ENCODE measurements at regions not wholly inside any gene's neighbourhood (a gene's known extent, or its start where the extent isn't known, plus 50 kb on each side); places are given as distances from the start of the nearest gene placed in this dataset.
"Not testable (repeated sequence)": the region's sequence is repeated elsewhere in the genome, so short reads cannot be mapped to it uniquely, and the experiment has no call there.

GRCh38 chr5:84715091-84715490 lies 330.4 kb upstream of the EDIL3 start:
- H3K9me3 ChIP-seq (ENCODE audit: control insufficient read depth, insufficient read depth, low read length), result peaks cover 2% of the 10 kb centered on the region
- no peak for DNase-seq
- H3K27me3 ChIP-seq (ENCODE audit: control insufficient read depth, insufficient read depth, low read length), result no peaks in the 10 kb centered on the region
- WGBS (ENCODE audit: insufficient coverage), result 92% methylated on average over 1 of the region's 1 CpG
- no peak for TF ChIP-seq CTCF (IDR thresholded peaks at IDR 0.05)
- H3K9me3 Mint-ChIP-seq, result peaks cover 25 to 29% of the 10 kb centered on the region in 2 donors
- no peak overlapping the region for H3K27ac ChIP-seq (ENCODE audit: low read length)
- no peaks in the 10 kb centered on the region for H3K4me1 Mint-ChIP-seq
- H3K27me3 Mint-ChIP-seq (ENCODE audit: low read depth in 2 of 2), result no peaks in the 10 kb centered on the region
- H3K36me3 Mint-ChIP-seq, result peaks cover 14% of the 10 kb centered on the region
- intact Hi-C loops (cut with micrococcal nuclease), result no loop called here
- no peaks in the 10 kb centered on the region for H3K36me3 ChIP-seq (ENCODE audit: control insufficient read depth, insufficient read depth, low read length)
- H3K4me3 ChIP-seq (ENCODE audit: low read length), result no peak overlapping the region
- H3K27ac Mint-ChIP-seq, result no peak overlapping the region
- H3K4me3 Mint-ChIP-seq, result no peak overlapping the region
- no peaks in the 10 kb centered on the region for H3K4me1 ChIP-seq (ENCODE audit: control insufficient read depth, insufficient read depth, low read length)
- no peak for ATAC-seq

DNA sequence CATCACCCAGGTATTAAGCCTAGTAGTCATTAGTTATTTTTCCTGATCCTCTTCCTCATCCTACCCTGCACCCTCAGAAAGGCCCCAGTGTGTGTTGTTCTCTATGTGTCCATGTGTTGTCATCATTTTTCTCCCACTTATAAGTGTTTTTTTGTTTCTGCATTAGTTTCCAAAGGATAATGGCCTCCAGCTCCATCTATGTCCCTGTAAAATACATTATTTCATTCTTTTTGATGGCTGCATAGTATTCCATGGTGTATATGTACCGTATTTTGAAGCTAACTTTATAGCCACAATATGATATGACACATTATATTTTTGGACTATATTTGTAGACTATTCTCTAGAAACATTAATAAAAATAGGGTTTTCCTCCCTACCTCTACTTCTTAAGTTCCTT lies 324.4 kb upstream of the EDIL3 start:
- WGBS (ENCODE audit: insufficient coverage), result no CpG with 5 or more reads among the region's 1 CpG
- no peaks in the 10 kb centered on the region for H3K27me3 ChIP-seq (ENCODE audit: control insufficient read depth, insufficient read depth, low read length)
- Mint-ChIP-seq H3K4me1 (no peaks in the 10 kb centered on the region), H3K27ac (no peak overlapping the region), H3K4me3 (no peak overlapping the region), H3K9me3 (peaks cover 21 to 29% of the 10 kb centered on the region in 2 donors), H3K27me3 (ENCODE audit: low read depth in 2 of 2) (no peaks in the 10 kb centered on the region), H3K36me3 (peaks cover 14% of the 10 kb centered on the region)
- peaks cover 2% of the 10 kb centered on the region for H3K9me3 ChIP-seq (ENCODE audit: control insufficient read depth, insufficient read depth, low read length)
- H3K36me3 ChIP-seq (ENCODE audit: control insufficient read depth, insufficient read depth, low read length), result no peaks in the 10 kb centered on the region
- TF ChIP-seq CTCF (IDR thresholded peaks at IDR 0.05), result no peak
- no peak overlapping the region for H3K4me3 ChIP-seq (ENCODE audit: low read length)
- intact Hi-C loops (cut with micrococcal nuclease), result no loop called here
- no peaks in the 10 kb centered on the region for H3K4me1 ChIP-seq (ENCODE audit: control insufficient read depth, insufficient read depth, low read length)
- DNase-seq (no peak), ATAC-seq (no peak)
- H3K27ac ChIP-seq (ENCODE audit: low read length), result no peak overlapping the region

GRCh38 chr5:84706678-84707641 lies 322.3 kb upstream of the EDIL3 start:
- no peak overlapping the region for H3K4me3 Mint-ChIP-seq
- intact Hi-C loops (cut with micrococcal nuclease), result no loop called here
- Histone ChIP-seq H3K36me3 (ENCODE audit: control insufficient read depth, insufficient read depth, low read length) (no peaks in the 10 kb centered on the region), H3K27me3 (ENCODE audit: control insufficient read depth, insufficient read depth, low read length) (no peaks in the 10 kb centered on the region), H3K27ac (ENCODE audit: low read length) (no peak overlapping the region), H3K4me3 (ENCODE audit: low read length) (no peak overlapping the region), H3K9me3 (ENCODE audit: control insufficient read depth, insufficient read depth, low read length) (peaks cover 2% of the 10 kb centered on the region), H3K4me1 (ENCODE audit: control insufficient read depth, insufficient read depth, low read length) (no peaks in the 10 kb centered on the region)
- H3K27ac Mint-ChIP-seq, result no peak overlapping the region
- 65% methylated on average over 4 of the region's 5 CpGs for WGBS (ENCODE audit: insufficient coverage)
- H3K36me3 Mint-ChIP-seq, result peaks cover 9% of the 10 kb centered on the region
- no peak for TF ChIP-seq CTCF (IDR thresholded peaks at IDR 0.05)
- ATAC-seq (no peak), DNase-seq (no peak)
- peaks cover 14 to 20% of the 10 kb centered on the region in 2 donors for H3K9me3 Mint-ChIP-seq
- H3K27me3 Mint-ChIP-seq (ENCODE audit: low read depth in 2 of 2), result no peaks in the 10 kb centered on the region
- H3K4me1 Mint-ChIP-seq, result no peaks in the 10 kb centered on the region

GRCh38 chr5:84700545-84700944 lies 315.9 kb upstream of the EDIL3 start:
- H3K4me1 Mint-ChIP-seq; H3K27me3 ChIP-seq (ENCODE audit: control insufficient read depth, insufficient read depth, low read length); H3K4me3 ChIP-seq (ENCODE audit: low read length); H3K27ac Mint-ChIP-seq; H3K9me3 ChIP-seq (ENCODE audit: control insufficient read depth, insufficient read depth, low read length); H3K27me3 Mint-ChIP-seq (ENCODE audit: low read depth in 2 of 2); H3K27ac ChIP-seq (ENCODE audit: low read length); H3K36me3 Mint-ChIP-seq; H3K4me3 Mint-ChIP-seq; intact Hi-C loops (cut with micrococcal nuclease); H3K36me3 ChIP-seq (ENCODE audit: control insufficient read depth, insufficient read depth, low read length); DNase-seq; H3K4me1 ChIP-seq (ENCODE audit: control insufficient read depth, insufficient read depth, low read length); ATAC-seq: not testable (repeated sequence)
- H3K9me3 Mint-ChIP-seq, result peaks cover 23 to 24% of the 10 kb centered on the region in 2 donors
- 86% methylated on average over 3 of the region's 7 CpGs for whole genome bisulfite sequencing (ENCODE audit: insufficient coverage)
